Skeletal muscle satellite cell (primary cell): ENCODE measurements at regions not wholly inside any gene's neighbourhood (a gene's known extent, or its start where the extent isn't known, plus 50 kb on each side); places are given as distances from the start of the nearest gene placed in this dataset.

Source experiments
- H3K27me3 ChIP-seq: 2 replicates; pipeline ENCODE4 v1.7.0; 2013; ENCODE audit warnings: low read length; ENCODE audit not compliant: control insufficient read depth, insufficient read depth
- H3K36me3 ChIP-seq: 2 replicates; pipeline ENCODE4 v1.7.0; 2013; ENCODE audit warnings: mild to moderate bottlenecking, control low read depth, low read length; ENCODE audit not compliant: insufficient read depth
- H3K4me1 ChIP-seq: 2 replicates; pipeline ENCODE4 v1.7.0; 2013; ENCODE audit warnings: low read length; ENCODE audit not compliant: control insufficient read depth, insufficient read depth
- H3K4me2 ChIP-seq: 2 replicates; pipeline ENCODE4 v1.7.0; 2013; ENCODE audit warnings: mild to moderate bottlenecking, low read length
- H3K4me3 ChIP-seq: 2 replicates; pipeline ENCODE4 v1.7.0; 2013; ENCODE audit warnings: low read length
- H3K9ac ChIP-seq: 2 replicates; pipeline ENCODE4 v1.7.0; 2013; ENCODE audit warnings: mild to moderate bottlenecking, low read depth, low read length, moderate library complexity
- H3K9me3 ChIP-seq: replicated peaks from 2 replicates; pipeline ENCODE4 v1.7.0; 2013; ENCODE audit warnings: mild to moderate bottlenecking, control low read depth, low read length

DNA sequence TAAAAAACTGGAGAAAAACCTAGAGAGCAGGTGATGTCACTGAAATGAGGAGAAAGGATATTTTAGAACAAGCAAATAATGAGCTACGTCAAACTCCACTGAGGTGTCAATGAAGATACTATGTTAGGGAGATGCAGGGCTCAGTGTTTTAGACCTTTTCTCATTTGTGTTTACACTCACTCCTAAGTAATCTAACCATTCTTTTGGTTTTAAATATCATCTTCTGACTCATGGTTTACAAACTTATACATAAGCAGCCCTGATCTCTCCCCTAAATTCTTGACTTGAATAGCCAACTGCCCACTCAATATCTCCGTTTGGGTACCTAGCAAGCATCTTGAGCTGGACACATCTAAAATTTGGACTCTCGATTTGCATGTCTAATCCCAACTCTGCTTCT lies 272.4 kb downstream of the MEF2C start:
- H3K4me3 ChIP-seq, result no peak overlapping the region
- no peaks in the 10 kb centered on the region for H3K36me3 ChIP-seq
- H3K9ac ChIP-seq, result no peak overlapping the region
- no peak overlapping the region for H3K4me2 ChIP-seq
- H3K9me3 ChIP-seq, result no peaks in the 10 kb centered on the region
- no peaks in the 10 kb centered on the region for H3K27me3 ChIP-seq
- no peaks in the 10 kb centered on the region for H3K4me1 ChIP-seq

DNA sequence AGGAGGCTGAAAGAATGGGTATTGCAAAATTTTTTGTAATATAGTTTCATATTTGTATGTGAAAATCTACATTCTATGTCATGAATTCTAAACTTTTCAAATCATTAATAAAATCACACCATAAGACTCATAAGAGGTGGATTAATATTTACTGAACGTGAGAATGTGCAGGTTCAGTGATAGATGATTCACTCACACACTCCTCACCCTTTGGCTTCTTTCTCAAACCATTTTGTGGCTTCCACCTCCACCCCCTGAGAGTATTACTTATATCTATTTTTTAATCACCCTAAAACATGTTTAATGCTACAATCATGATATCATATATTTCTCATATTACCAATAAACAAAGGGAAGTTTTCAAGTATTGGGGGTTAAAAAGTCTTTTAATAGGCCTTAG lies 275.5 kb downstream of the MEF2C start:
- H3K36me3 ChIP-seq, result no peaks in the 10 kb centered on the region
- no peak overlapping the region for H3K4me3 ChIP-seq
- no peak overlapping the region for H3K4me2 ChIP-seq
- no peak overlapping the region for H3K9ac ChIP-seq
- H3K4me1 ChIP-seq, result no peaks in the 10 kb centered on the region
- H3K27me3 ChIP-seq, result no peaks in the 10 kb centered on the region
- H3K9me3 ChIP-seq, result no peaks in the 10 kb centered on the region

DNA sequence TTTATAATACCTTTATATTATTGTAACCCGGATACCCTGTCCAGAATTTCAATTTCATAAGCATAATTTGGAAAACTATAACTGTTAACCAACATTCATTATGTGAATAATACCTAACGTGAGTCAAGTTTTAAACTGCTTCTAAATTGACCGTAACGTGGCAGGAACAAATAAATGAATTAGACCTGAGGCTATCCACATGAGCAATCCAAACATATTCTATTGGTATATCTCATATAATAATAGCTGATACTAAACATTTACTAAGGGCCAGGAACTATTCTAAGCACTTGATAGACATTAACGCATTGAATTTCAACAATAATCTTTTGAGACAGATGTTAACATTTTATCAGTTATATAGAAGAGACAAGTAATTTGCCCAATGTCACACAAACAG lies 276.4 kb downstream of the MEF2C start:
- Histone ChIP-seq H3K36me3 (no peaks in the 10 kb centered on the region), H3K9ac (no peak overlapping the region), H3K4me1 (no peaks in the 10 kb centered on the region), H3K27me3 (no peaks in the 10 kb centered on the region), H3K9me3 (no peaks in the 10 kb centered on the region), H3K4me2 (no peak overlapping the region), H3K4me3 (no peak overlapping the region)

DNA sequence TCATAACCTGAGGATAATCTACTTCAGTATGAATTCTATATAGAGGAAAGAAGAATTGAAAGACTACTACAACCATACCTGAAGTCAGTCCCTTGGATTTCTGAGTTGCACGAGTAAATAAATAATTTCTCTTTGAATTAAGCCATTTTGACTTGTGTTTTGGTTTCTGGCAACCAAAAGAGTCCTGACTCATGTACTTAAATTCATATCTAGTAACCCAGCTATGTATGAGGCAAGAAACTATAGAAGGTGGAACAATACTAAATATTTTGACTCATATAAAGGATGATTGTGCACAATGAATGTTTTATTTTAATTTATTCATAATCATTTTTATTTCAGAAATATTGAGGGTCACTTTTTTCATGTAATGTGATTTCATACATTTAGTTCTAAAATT lies 276.8 kb downstream of the MEF2C start:
- H3K36me3 ChIP-seq, result no peaks in the 10 kb centered on the region
- no peaks in the 10 kb centered on the region for H3K27me3 ChIP-seq
- no peak overlapping the region for H3K4me3 ChIP-seq
- no peak overlapping the region for H3K9ac ChIP-seq
- no peak overlapping the region for H3K4me2 ChIP-seq
- H3K4me1 ChIP-seq, result no peaks in the 10 kb centered on the region
- H3K9me3 ChIP-seq, result no peaks in the 10 kb centered on the region

DNA sequence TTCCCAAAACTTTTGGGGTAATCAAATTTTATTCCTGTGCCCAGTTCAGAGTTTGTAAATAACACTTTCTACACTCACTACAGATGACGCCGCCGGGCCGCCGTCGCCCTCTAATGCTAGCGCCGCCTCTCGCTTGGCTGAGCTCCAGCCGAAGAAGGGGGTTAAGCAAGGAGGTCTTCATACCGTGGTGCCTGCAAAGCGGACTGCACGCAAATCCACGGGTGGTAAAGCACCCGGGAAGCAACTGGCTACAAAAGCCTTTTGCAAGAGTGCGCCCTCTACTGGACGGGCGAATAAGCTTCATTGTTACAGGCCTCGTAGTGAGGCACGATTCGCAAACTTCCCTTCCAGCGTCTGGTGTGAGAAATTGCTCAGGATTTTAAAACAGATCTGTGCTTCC lies 280.4 kb downstream of the MEF2C start:
- no peak overlapping the region for H3K4me2 ChIP-seq
- no peaks in the 10 kb centered on the region for H3K27me3 ChIP-seq
- H3K9me3 ChIP-seq, result no peaks in the 10 kb centered on the region
- H3K4me1 ChIP-seq, result no peaks in the 10 kb centered on the region
- no peak overlapping the region for H3K4me3 ChIP-seq
- no peak overlapping the region for H3K9ac ChIP-seq
- no peaks in the 10 kb centered on the region for H3K36me3 ChIP-seq

DNA sequence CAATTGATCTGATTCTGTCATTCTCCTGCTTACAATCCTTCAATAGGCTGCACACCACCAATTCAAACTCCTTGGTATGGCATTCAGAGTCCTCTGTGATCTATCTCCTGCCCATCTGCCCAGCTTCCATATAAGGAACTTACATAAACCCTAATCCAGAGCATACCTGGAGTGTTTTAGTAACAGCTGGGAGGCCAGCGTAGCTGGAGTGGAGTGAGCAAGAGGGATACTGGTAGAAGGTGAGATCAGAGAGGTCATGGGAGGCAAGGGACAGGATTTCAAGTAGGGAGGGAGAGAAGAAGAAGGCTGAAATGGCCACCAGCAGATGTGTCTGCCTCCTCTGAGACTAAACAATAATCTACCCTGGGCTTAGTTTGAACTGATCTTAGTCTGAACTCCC lies 288.5 kb downstream of the MEF2C start:
- Histone ChIP-seq H3K9me3 (no peaks in the 10 kb centered on the region), H3K4me1 (no peaks in the 10 kb centered on the region), H3K27me3 (no peaks in the 10 kb centered on the region), H3K4me3 (no peak overlapping the region), H3K4me2 (no peak overlapping the region), H3K36me3 (no peaks in the 10 kb centered on the region), H3K9ac (no peak overlapping the region)

DNA sequence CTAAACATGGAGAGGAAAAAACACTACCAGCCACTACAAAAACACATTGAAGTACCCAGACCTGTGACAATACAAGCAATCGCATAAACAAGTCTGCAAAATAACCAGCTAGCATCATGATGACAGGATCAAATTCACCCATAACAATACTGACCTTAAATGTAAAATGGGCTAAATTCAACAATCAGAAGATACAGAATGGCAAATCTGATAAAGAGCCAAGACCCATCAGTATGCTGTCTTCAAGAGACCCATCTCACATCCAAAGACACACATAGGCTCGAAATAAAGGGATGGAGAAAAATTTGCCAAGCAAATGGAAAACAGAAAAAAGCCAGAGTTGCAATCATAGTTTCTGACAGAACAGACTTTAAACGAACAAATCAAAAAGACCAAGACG lies 294.4 kb downstream of the MEF2C start:
- H3K36me3 ChIP-seq, result no peaks in the 10 kb centered on the region
- H3K9ac ChIP-seq, result no peak overlapping the region
- no peaks in the 10 kb centered on the region for H3K9me3 ChIP-seq
- H3K4me1 ChIP-seq, result no peaks in the 10 kb centered on the region
- no peak overlapping the region for H3K4me2 ChIP-seq
- no peaks in the 10 kb centered on the region for H3K27me3 ChIP-seq
- no peak overlapping the region for H3K4me3 ChIP-seq

DNA sequence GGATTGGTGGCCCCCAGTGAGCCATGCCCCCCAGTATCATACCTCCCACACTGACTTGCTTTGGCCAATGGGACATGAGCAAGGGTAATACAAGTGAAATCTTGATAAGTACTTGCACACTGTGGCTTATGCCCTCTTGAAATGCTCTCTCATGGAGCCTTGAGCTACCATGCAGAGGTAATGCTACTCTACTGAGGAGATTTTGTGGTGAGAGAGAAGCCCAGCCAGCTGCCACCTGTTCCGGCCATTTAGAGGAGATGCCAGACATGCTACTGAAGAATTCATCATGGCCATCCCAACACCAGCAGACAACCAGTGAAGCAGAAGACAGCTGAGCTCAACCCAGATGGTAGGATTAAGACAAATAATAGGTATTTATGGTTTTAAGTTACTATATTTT lies 299.5 kb downstream of the MEF2C start:
- no peak overlapping the region for H3K9ac ChIP-seq
- H3K4me1 ChIP-seq, result no peaks in the 10 kb centered on the region
- no peak overlapping the region for H3K4me3 ChIP-seq
- H3K4me2 ChIP-seq, result no peak overlapping the region
- H3K36me3 ChIP-seq, result no peaks in the 10 kb centered on the region
- H3K9me3 ChIP-seq, result no peaks in the 10 kb centered on the region
- no peaks in the 10 kb centered on the region for H3K27me3 ChIP-seq

DNA sequence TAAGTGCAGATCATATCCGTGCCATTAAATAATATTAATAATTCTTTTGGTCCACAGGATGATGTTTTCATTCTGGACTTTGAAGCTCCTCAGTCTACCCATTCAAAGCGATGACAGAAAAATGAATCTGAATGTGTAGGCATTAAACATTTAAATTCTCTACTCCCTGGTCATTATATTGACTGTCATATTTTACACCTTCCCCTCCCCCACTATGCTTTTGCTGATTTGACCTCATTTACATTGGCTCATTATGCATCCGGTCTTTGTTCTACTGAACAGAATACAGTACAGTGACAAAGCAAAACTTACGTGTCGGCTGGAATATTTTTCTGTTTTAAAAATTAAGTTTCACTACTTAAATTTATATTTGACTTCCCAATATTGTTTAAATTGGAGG lies 289.7 kb upstream of the TMEM161B start:
- no peaks in the 10 kb centered on the region for H3K36me3 ChIP-seq
- no peak overlapping the region for H3K4me2 ChIP-seq
- H3K4me3 ChIP-seq, result no peak overlapping the region
- H3K4me1 ChIP-seq, result no peaks in the 10 kb centered on the region
- no peaks in the 10 kb centered on the region for H3K9me3 ChIP-seq
- peaks cover 3% of the 10 kb centered on the region for H3K27me3 ChIP-seq
- no peak overlapping the region for H3K9ac ChIP-seq

DNA sequence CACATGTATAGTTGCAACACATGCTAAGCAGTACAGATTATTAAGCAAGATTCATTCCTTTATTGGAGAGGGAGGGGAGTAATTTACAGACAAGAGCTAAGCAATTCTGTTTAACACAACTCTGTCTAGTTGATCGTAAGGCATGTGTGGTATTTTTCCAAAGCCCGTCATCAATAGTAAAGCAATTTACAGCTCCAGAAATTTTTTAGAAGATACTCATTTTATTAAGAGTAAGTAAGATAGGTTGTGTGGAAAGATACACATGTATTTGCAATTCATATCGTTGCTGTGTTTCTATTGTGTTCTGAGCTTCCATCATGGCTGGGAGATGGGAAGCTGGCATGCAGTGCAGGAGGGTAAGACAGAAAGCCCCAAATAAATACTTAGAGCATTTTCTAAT lies 289.2 kb upstream of the TMEM161B start:
- Histone ChIP-seq H3K4me3 (no peak overlapping the region), H3K4me2 (no peak overlapping the region), H3K4me1 (no peaks in the 10 kb centered on the region), H3K27me3 (peaks cover 3% of the 10 kb centered on the region), H3K9me3 (no peaks in the 10 kb centered on the region), H3K9ac (no peak overlapping the region), H3K36me3 (no peaks in the 10 kb centered on the region)

DNA sequence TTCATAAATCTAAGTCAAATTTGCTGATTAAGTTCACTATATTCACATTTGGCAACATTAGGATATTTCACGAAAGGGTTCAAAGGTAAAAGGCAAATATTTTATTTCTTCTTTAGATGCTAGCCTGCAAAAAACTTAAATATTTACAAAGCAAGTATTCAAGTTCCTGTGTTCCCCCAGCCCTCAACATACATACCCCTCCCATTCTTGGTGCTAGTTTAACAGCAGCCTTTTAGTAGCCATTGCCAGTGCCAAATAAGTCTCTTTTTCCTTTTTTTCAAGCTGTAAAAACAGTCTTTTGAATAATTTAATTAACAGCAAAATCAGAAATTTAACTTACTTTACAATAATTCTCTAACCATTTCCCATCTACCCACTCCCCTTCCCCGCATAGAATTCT lies 288.5 kb upstream of the TMEM161B start:
- Histone ChIP-seq H3K4me2 (no peak overlapping the region), H3K9ac (no peak overlapping the region), H3K27me3 (no peaks in the 10 kb centered on the region), H3K4me3 (no peak overlapping the region), H3K4me1 (no peaks in the 10 kb centered on the region), H3K36me3 (no peaks in the 10 kb centered on the region), H3K9me3 (no peaks in the 10 kb centered on the region)

DNA sequence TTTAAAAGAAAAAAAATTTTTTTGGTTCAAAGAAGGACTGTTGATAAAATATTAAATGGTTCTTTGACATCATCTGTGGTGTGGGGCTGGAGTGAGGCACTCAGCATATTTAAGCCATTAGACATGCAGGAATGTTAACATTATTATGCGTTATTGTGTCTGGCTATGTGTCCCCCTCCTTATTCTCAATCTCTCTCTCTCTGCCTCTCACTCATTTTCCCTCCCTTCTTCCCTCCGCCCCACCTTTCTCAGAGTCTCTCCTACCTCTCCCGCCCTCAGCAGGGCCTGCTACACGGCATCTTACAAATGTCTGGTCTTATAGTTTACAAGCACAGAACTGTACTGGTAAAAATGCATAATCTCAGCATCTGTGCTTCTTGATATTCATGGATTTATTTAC lies 287.8 kb upstream of the TMEM161B start:
- Histone ChIP-seq H3K4me3 (no peak overlapping the region), H3K4me2 (no peak overlapping the region), H3K9ac (no peak overlapping the region), H3K4me1 (no peaks in the 10 kb centered on the region), H3K27me3 (no peaks in the 10 kb centered on the region), H3K36me3 (no peaks in the 10 kb centered on the region), H3K9me3 (no peaks in the 10 kb centered on the region)

DNA sequence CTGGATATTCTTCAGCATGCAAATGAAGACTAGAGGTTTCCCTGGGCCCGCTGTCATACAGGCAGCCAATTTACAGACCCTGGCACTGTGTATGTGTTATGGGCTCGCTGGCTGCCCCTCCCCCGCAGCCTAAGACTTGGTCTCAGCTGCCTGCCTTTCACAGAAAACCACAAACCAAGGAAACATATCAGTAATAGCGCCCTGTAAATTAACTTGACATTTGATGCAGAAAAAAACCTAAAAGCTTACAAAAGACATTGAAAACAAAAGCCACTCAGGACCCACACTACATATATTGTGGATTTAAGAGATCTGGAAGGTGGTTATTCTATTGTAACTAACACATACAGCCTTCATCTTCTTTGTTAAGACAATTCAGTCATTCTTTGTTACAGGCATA lies 287.0 kb upstream of the TMEM161B start:
- no peaks in the 10 kb centered on the region for H3K36me3 ChIP-seq
- H3K4me3 ChIP-seq, result no peak overlapping the region
- H3K9ac ChIP-seq, result no peak overlapping the region
- H3K4me1 ChIP-seq, result no peaks in the 10 kb centered on the region
- no peaks in the 10 kb centered on the region for H3K27me3 ChIP-seq
- no peak overlapping the region for H3K4me2 ChIP-seq
- no peaks in the 10 kb centered on the region for H3K9me3 ChIP-seq
